ENCODE measurements at regions not wholly inside any gene's neighbourhood (a gene's known extent, or its start where the extent isn't known, plus 50 kb on each side); places are given as distances from the start of the nearest gene placed in this dataset.

- no peak overlapping the region for H3K4me3 ChIP-seq (replicated peaks in 1 of 3; ENCODE audit: insufficient read depth in 1 of 3, low read depth in 1 of 3, low read length in 3 of 3)
- no peaks in the 10 kb centered on the region for H3K36me3 ChIP-seq (ENCODE audit: control insufficient read depth in 2 of 2, extremely low read depth in 1 of 2, insufficient read depth in 2 of 2, low read length in 2 of 2)
- CTCF ChIA-PET, result no interaction called here
- H2AFZ ChIP-seq (ENCODE audit: low read depth, low read length), result no peak overlapping the region
- H3K27me3 ChIP-seq (ENCODE audit: control insufficient read depth in 2 of 2, insufficient read depth in 2 of 2, low read length in 2 of 2), result no peaks in the 10 kb centered on the region
- POLR2A ChIA-PET, result no interaction called here
- H3K9me3 ChIP-seq (replicated peaks; ENCODE audit: control insufficient read depth, insufficient read depth, low read length), result peaks cover 3% of the 10 kb centered on the region
- H3K4me2 ChIP-seq (ENCODE audit: insufficient read depth, low read length), result no peak overlapping the region
- FAIRE-seq (no peak), DNase-seq (ENCODE audit: low read depth, low spot score) (no peak)
- no peaks in the 10 kb centered on the region for H3K79me2 ChIP-seq (ENCODE audit: control insufficient read depth, insufficient read depth, low read length)
- TF ChIP-seq MAX (IDR thresholded peaks at IDR 0.05; ENCODE audit: insufficient read depth, insufficient read length) (no peak), POLR2AphosphoS5 (IDR thresholded peaks at IDR 0.05; ENCODE audit: insufficient read depth, low read depth, low read length) (no peak), EZH2 (IDR thresholded peaks at IDR 0.05; ENCODE audit: borderline replicate concordance, low read depth, low read length, severe bottlenecking) (no peak), MYC (IDR thresholded peaks at IDR 0.05; ENCODE audit: low read depth, low read length) (no peak), FOS (IDR thresholded peaks at IDR 0.05; ENCODE audit: borderline replicate concordance, insufficient read depth, low read length) (no peak), JUN (IDR thresholded peaks at IDR 0.05; ENCODE audit: borderline replicate concordance, insufficient read depth, insufficient read length, low read depth) (no peak), GATA2 (IDR thresholded peaks at IDR 0.05; ENCODE audit: insufficient read depth, insufficient read length, low read depth, low read length) (no peak), CTCF (IDR thresholded peaks at IDR 0.05; ENCODE audit: extremely low read depth in 1 of 2, insufficient read depth in 1 of 2, low read depth in 1 of 2, low read length in 2 of 2) (no peak), POLR2A (IDR thresholded peaks at IDR 0.05; ENCODE audit: low read depth, low read length) (no peak)
- H3K4me1 ChIP-seq (ENCODE audit: control insufficient read depth, extremely low read depth, insufficient read depth, low read length), result no peaks in the 10 kb centered on the region
- no peaks in the 10 kb centered on the region for H4K20me1 ChIP-seq (replicated peaks; ENCODE audit: control insufficient read depth, extremely low read depth, insufficient read depth, low read length)
- BruUV-seq (replicated peaks), result no TSS peak
- no peaks in the 10 kb centered on the region for H3K9me1 ChIP-seq (replicated peaks; ENCODE audit: control insufficient read depth, extremely low read depth, insufficient read depth, low read length)
- dilution Hi-C loops (cut with MboI; ENCODE audit: extremely low pct_ligation_motif_present, low sequenced_read_pairs) (no loop called here), intact Hi-C loops (cut with micrococcal nuclease) (no loop called here)
- no peak overlapping the region for H3K9ac ChIP-seq (replicated peaks; ENCODE audit: extremely low read depth, insufficient read depth, low read length)
- no peak overlapping the region for H3K27ac ChIP-seq (ENCODE audit: insufficient read depth, low read depth, low read length)
These were observed 423.4 kb upstream of the SEMA6A start for GRCh38 chr5:116998024-116998423.
